Activated naive CD4-positive, alpha-beta T cell treated with anti-CD3 and anti-CD28 coated beads for 36 hours (primary cell): ENCODE measurements at regions not wholly inside any gene's neighbourhood (a gene's known extent, or its start where the extent isn't known, plus 50 kb on each side); places are given as distances from the start of the nearest gene placed in this dataset.
A peak's percentile ranks its signal among the peaks of the same experiment; 100 is the strongest.

Experiments used
- CTCF ChIA-PET: fragments of 350-600 bp; sonication (Branson Sonifier 250); formaldehyde crosslinking; loops from one replicate; lab custom pipeline; 2021; ENCODE audit warnings: antibody characterized with exemption; lab: Charles Lee
- DNase-seq: peaks from one replicate; pipeline ENCODE4 v3.0.0-alpha.2; 2020
- H3K27ac Mint-ChIP-seq: one replicate; pipeline ENCODE4 v1.8.0; 2021; ENCODE audit warnings: mild to moderate bottlenecking, mixed read lengths
- H3K27me3 Mint-ChIP-seq: one replicate; pipeline ENCODE4 v1.8.0; 2021; ENCODE audit warnings: low read depth, mixed read lengths
- H3K36me3 Mint-ChIP-seq: one replicate; pipeline ENCODE4 v1.8.0; 2021; ENCODE audit warnings: low read depth, mixed read lengths
- H3K4me1 Mint-ChIP-seq: one replicate; pipeline ENCODE4 v1.8.0; 2021; ENCODE audit warnings: low read depth, mixed read lengths
- H3K4me3 Mint-ChIP-seq: one replicate; pipeline ENCODE4 v1.8.0; 2021; ENCODE audit warnings: mild to moderate bottlenecking, moderate library complexity, mixed read lengths
- H3K9me3 Mint-ChIP-seq: one replicate; pipeline ENCODE4 v1.8.0; 2021; ENCODE audit warnings: mixed read lengths
- intact Hi-C: fragments of 100-400 bp; cut with micrococcal nuclease; formaldehyde crosslinking; loops from one replicate; pipeline ENCODE4 v1.15.1; 2023

DNA sequence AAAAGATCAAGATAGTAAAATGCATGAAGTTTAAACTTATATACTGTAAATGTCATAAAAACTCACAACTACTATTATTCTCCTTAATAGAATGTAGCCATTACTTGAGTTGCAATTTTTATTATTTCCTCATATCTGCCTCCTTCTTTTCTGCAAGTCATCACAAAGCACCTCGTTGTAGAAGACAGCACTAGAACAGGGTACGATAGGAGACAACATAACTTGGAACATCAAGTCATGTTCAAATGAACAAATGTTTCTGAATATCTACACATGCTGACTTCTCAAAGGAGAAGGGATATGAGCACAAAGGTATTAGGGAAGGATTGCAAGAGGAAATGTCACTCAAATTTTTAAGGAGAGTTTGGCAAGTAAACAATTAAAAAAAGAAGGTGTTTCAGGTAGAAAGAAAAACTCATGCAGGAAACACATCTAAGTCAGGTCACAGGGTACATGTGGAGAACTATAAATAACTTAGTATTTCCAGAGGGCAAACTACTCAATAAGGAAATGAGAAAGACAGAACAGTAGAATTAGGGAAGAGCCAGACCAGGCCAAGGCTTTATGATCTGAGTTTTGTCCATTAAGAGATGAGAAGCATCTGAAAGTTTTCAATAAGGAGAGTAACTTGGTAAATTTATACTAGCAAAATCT lies 186.7 kb downstream of the CRPPA start:
- no peak for DNase-seq
- Mint-ChIP-seq H3K9me3 (peaks cover 17% of the 10 kb centered on the region), H3K27me3 (no peaks in the 10 kb centered on the region), H3K4me1 (no peaks in the 10 kb centered on the region), H3K4me3 (no peak overlapping the region), H3K27ac (no peak overlapping the region), H3K36me3 (peaks cover 14% of the 10 kb centered on the region)
- intact Hi-C loops, result no loop called here
- CTCF ChIA-PET, result no interaction called here

DNA sequence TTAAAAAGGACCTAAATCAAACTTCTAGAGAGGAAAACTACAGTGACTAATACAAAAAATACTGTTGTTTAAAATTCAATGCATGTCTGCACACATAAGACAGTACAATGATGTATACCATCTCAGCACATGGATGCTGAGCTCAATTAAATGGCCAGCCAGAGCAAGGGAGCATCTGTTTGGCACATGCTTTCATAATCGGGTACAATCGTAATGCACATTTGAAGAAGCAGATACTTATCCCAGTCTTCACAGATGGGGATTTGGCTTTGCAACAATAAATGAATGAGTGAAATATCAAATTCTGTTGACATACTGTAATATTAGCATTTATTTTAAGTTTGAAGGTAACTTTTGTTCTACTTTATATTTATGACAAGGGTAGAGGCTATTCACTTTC lies 187.8 kb downstream of the CRPPA start:
- CTCF ChIA-PET, result no interaction called here
- DNase-seq, result no peak
- no peaks in the 10 kb centered on the region for H3K27me3 Mint-ChIP-seq
- no peaks in the 10 kb centered on the region for H3K4me1 Mint-ChIP-seq
- no peak overlapping the region for H3K4me3 Mint-ChIP-seq
- H3K27ac Mint-ChIP-seq, result no peak overlapping the region
- peaks cover 21% of the 10 kb centered on the region for H3K9me3 Mint-ChIP-seq
- H3K36me3 Mint-ChIP-seq, result peaks cover 14% of the 10 kb centered on the region
- intact Hi-C loops, result no loop called here

DNA sequence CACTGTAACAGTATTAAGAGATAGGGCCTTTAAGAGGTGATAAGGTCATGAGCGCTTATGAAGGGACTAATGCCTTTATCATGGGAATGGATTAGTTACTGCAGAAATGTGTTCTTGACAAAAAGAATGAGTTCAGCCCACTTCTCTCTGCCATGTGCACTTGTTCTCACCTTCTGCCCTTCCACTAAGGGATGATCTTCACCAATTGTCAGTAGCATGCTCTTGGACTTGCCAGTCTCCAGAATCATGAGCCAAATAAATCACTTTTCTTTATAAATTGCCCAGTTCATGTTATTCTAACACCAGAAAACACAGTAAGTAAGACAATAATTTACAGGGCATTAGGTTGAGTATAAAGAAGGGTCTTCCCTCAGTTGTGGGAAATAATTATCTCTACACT lies 189.1 kb downstream of the CRPPA start:
- Mint-ChIP-seq H3K4me3 (no peak overlapping the region), H3K9me3 (peaks cover 28% of the 10 kb centered on the region), H3K4me1 (no peaks in the 10 kb centered on the region), H3K27me3 (no peaks in the 10 kb centered on the region), H3K36me3 (peaks cover 14% of the 10 kb centered on the region), H3K27ac (no peak overlapping the region)
- CTCF ChIA-PET, result no interaction called here
- intact Hi-C loops, result no loop called here
- no peak for DNase-seq

DNA sequence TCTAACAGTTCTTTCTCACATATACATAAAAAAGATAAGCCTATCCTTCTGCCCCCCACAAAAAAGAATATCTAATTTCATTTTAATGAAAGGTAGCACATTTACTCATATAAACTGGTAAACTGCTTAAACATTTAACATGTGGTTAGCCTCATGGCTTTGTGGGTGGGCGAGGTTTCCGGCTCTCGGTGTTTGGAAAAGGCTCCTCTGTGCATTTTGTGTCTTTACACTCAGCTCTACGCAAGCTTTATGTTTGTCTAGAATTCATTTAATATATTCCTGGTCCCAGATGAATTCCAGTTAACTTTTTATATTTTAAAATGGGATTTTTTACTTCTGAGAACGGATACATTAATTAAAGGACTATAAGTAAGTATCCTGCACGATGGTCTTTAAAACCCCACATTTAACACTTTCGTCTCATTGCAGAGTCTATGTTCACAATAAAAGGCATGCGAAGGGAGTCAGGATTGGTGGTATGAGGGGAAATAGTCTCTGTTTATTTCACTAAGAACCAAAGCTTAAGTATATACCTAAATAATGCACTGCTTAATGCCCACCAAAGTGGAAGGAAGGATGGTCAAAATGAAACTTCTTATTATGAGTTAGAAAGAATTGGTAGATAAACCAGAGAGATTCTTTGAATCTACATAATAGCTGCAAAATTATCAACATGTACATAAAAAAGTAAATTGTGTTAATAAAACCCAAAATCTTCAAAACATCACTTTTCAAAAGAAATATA lies 197.2 kb downstream of the CRPPA start:
- H3K27me3 Mint-ChIP-seq, result no peaks in the 10 kb centered on the region
- H3K36me3 Mint-ChIP-seq, result no peaks in the 10 kb centered on the region
- H3K27ac Mint-ChIP-seq, result no peak overlapping the region
- peak; percentile 12 for DNase-seq
- peaks cover 4% of the 10 kb centered on the region for H3K4me1 Mint-ChIP-seq
- H3K9me3 Mint-ChIP-seq, result peaks cover 12% of the 10 kb centered on the region
- intact Hi-C loops, result no loop called here
- no peak overlapping the region for H3K4me3 Mint-ChIP-seq
- CTCF ChIA-PET, result no interaction called here

DNA sequence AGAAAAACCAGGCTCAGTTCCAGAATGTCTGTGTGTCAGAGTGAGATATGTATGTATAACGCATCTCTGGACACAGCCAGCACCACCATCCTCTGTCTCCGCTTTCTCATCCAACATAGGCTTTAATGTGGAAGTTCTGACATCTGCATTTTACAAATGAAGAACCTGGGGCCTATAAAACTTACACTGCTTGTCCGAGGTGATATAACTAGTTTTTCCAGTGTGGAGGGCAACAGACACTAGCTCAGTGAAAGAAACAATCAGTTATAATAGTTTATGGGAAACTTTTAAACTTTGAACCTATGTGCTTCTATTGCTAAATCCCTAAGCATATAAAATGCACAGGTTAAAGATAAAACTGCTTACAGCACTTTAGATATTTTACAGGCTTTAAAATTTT lies 208.7 kb downstream of the CRPPA start:
- Mint-ChIP-seq H3K27ac (no peak overlapping the region), H3K36me3 (no peaks in the 10 kb centered on the region), H3K4me3 (no peak overlapping the region), H3K4me1 (no peaks in the 10 kb centered on the region), H3K27me3 (no peaks in the 10 kb centered on the region), H3K9me3 (no peaks in the 10 kb centered on the region)
- CTCF ChIA-PET, result no interaction called here
- intact Hi-C loops, result no loop called here
- DNase-seq, result no peak

DNA sequence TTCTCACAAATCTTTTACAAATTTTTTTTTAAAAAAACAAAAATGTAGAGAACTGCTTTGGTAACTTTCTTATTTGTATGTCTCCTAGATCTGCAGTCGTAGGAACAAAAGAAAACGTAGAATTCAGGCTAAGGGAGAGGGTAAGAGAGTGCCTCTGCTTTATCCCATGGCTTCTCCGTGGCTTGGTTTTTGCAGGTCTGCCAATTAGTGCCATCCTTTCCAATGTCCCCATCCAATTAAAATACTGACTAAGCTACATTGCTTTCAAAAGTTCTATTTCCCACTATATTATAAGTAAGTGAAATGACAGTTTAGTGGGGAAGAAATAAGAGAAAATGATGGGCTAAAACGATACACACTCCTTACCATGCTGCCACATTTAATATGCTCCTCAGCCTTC lies 209.3 kb downstream of the CRPPA start:
- Mint-ChIP-seq H3K9me3 (no peaks in the 10 kb centered on the region), H3K27ac (no peak overlapping the region), H3K36me3 (no peaks in the 10 kb centered on the region), H3K4me3 (no peak overlapping the region), H3K27me3 (no peaks in the 10 kb centered on the region), H3K4me1 (no peaks in the 10 kb centered on the region)
- DNase-seq, result no peak
- intact Hi-C loops, result no loop called here
- CTCF ChIA-PET, result no interaction called here

DNA sequence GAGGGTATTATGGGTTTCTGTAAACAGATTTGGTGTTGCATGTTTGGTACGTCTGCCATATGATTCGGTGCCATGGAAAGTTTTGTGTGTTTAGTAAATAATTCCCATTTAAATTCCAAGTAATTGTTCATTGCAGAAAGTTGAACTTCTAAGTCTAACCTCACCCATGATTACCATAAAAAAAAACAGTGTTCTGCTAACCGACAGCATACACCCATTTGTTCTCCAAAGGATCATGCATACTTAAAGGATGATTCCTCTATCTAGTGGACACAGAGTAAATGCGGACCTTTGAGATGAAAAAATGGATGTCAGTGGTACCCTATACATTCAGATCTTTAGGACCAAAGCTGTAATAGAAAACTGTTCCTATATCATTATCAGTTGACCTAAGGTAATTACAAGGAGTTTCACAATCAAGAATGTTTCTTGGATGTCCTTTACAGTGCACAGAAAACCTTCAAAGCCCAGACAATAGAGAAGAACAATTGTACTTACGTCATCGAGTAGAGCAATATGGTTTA lies 209.9 kb downstream of the CRPPA start:
- Mint-ChIP-seq H3K36me3 (no peaks in the 10 kb centered on the region), H3K27ac (no peak overlapping the region), H3K27me3 (no peaks in the 10 kb centered on the region), H3K4me1 (no peaks in the 10 kb centered on the region), H3K4me3 (no peak overlapping the region), H3K9me3 (no peaks in the 10 kb centered on the region)
- DNase-seq, result no peak
- CTCF ChIA-PET, result interaction anchor here (0.6 kb wide), 1 partner anchor 87 kb away, joined by 3 read pairs; no protein-coding TSS in a partner anchor
- intact Hi-C loops, result no loop called here

DNA sequence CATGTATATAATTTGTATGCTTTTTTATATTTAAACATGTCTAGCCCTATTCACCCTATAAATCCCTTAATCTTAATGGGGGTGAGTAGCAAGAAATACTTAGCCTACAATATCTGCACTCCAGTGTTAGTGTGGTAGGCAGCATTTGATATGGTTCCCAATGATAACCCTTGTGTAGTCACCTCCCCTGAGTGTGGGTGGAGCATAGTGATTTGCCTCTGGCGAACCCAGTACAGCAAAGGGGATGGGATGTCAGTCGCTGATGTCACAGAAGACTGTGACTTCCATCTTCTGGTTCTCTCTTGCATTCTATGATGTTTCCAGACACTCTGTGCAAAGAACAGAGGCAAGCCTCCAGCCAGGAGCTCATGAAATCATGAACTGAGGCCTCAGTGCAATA lies 211.2 kb downstream of the CRPPA start:
- Mint-ChIP-seq H3K9me3 (no peaks in the 10 kb centered on the region), H3K4me1 (no peaks in the 10 kb centered on the region), H3K27ac (no peak overlapping the region), H3K36me3 (no peaks in the 10 kb centered on the region), H3K4me3 (no peak overlapping the region), H3K27me3 (no peaks in the 10 kb centered on the region)
- CTCF ChIA-PET, result no interaction called here
- no peak for DNase-seq
- intact Hi-C loops, result no loop called here

DNA sequence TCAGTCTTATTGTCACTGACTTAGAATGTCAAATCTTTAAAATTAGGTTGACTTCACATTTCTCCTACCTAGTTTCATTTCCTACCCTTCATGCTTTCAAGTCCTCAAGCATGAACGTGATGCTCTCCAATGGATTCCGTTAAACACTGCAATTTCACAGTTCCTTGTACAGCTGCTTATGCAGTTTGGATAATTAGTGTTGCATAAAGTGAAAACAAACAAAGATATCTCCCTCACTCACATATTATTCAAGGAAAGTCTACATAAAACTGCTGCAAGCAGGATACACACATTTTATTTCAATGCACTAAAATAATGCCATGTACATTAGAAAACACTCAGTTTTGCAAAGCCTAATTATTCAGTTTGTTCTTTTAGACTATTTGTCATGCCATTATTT lies 214.0 kb downstream of the CRPPA start:
- H3K4me3 Mint-ChIP-seq, result no peak overlapping the region
- CTCF ChIA-PET, result no interaction called here

DNA sequence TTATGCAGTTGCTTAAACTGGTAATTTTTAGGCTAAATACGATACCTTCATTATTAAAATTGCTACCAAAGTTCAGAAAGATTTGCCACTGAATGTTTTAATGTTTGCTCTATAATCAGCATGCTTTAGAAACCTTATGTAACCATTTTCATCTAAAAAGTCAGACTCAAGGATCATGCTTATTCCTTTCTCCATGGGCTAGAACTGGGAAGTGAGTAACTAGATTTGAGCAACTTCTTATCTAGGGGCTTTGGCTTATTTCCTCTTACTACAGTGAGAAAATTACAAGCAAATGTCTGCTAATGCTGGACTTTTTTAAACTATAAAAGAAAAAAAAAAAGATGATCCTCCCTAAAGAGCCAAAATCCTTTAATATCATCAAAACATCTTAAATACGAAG lies 215.9 kb downstream of the CRPPA start:
- Mint-ChIP-seq H3K4me1 (no peaks in the 10 kb centered on the region), H3K27ac (no peak overlapping the region), H3K9me3 (no peaks in the 10 kb centered on the region), H3K36me3 (no peaks in the 10 kb centered on the region), H3K27me3 (no peaks in the 10 kb centered on the region), H3K4me3 (no peak overlapping the region)
- DNase-seq, result no peak
- CTCF ChIA-PET, result no interaction called here
- intact Hi-C loops, result no loop called here

More for the DNA sequence above, 214.0 kb downstream of the CRPPA start:
- no peak overlapping the region for H3K27ac Mint-ChIP-seq
- H3K9me3 Mint-ChIP-seq, result no peaks in the 10 kb centered on the region
- intact Hi-C loops, result no loop called here
- DNase-seq, result no peak
- H3K36me3 Mint-ChIP-seq, result no peaks in the 10 kb centered on the region
- H3K27me3 Mint-ChIP-seq, result no peaks in the 10 kb centered on the region
- no peaks in the 10 kb centered on the region for H3K4me1 Mint-ChIP-seq

DNA sequence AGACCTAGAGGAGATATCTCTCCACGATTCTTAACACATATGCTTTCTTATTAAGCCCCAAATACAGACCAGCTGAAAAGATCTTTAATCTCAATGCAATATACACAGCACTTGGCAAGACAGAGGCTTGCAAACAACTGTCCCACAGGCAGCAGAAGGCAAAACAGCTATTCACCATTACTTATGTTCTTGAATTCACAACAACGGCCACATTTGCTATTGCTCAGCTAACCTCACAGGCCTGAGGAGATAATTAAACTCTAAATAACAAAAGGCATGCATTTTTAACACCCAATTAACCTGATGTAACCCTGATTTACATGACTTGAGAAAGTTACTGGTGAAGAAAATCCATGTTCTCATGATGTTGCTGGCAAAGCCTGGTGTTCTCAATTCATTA lies 216.4 kb downstream of the CRPPA start:
- Mint-ChIP-seq H3K4me1 (no peaks in the 10 kb centered on the region), H3K27ac (no peak overlapping the region), H3K9me3 (no peaks in the 10 kb centered on the region), H3K27me3 (no peaks in the 10 kb centered on the region), H3K4me3 (no peak overlapping the region), H3K36me3 (no peaks in the 10 kb centered on the region)
- CTCF ChIA-PET, result no interaction called here
- no peak for DNase-seq
- intact Hi-C loops, result no loop called here

DNA sequence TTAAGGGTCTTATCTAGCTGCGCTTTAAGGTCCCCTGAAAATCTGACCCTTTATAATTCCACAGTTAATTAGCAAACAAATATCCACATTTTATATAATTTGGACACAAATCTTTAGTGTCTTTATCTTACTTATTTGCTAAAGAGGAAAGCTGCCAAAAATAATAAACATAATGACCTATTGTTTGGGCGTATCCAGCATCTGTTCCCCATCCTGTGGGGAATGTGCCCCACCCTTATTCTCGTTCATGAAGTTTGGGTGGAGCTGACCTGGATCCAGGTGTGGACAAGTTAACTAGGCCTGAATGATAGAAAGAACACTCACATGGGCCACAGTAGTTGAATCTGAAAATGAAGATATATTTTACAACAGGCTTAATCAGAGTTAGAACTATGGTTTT lies 218.3 kb downstream of the CRPPA start:
- Mint-ChIP-seq H3K4me3 (no peak overlapping the region), H3K9me3 (no peaks in the 10 kb centered on the region), H3K36me3 (no peaks in the 10 kb centered on the region), H3K27ac (no peak overlapping the region), H3K4me1 (no peaks in the 10 kb centered on the region), H3K27me3 (no peaks in the 10 kb centered on the region)
- intact Hi-C loops, result no loop called here
- CTCF ChIA-PET, result no interaction called here
- no peak for DNase-seq

DNA sequence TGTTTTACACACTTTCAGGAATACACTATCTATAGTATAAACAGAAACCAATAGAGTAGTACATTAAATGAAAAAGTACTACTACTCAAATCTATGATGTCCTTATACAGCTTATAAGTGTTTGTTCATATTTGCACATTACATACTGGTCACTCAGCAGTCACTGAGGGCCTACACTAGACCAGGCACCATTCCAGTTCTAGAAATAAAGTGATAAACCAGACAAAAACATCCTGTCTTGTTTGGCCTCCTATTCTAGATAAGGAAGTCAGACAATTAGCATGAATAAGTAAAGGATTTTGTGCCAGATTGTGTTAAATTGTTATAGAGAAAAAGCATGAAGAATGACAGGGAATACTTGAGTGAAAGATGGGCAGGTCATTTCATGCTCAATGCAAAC lies 219.0 kb downstream of the CRPPA start:
- Mint-ChIP-seq H3K27me3 (no peaks in the 10 kb centered on the region), H3K9me3 (no peaks in the 10 kb centered on the region), H3K4me1 (no peaks in the 10 kb centered on the region), H3K27ac (no peak overlapping the region), H3K36me3 (no peaks in the 10 kb centered on the region), H3K4me3 (no peak overlapping the region)
- CTCF ChIA-PET, result no interaction called here
- intact Hi-C loops, result no loop called here
- no peak for DNase-seq
